Activated CD8-positive, alpha-beta memory T cell treated with anti-CD3 and anti-CD28 coated beads, Interleukin-2, amount 10 ng/mL, durations not matched to agents 7 days and 5 days (primary cell): ENCODE measurements at regions not wholly inside any gene's neighbourhood (a gene's known extent, or its start where the extent isn't known, plus 50 kb on each side); places are given as distances from the start of the nearest gene placed in this dataset.
A peak's percentile ranks its signal among the peaks of the same experiment; 100 is the strongest.

ENCODE experiments used
- ATAC-seq: fragments of 150-1000 bp; cut with Tn5 transposase; one replicate; pipeline ENCODE4 v1.10.0; 2021; ENCODE audit warnings: moderate library complexity
- CTCF ChIA-PET: fragments of 350-600 bp; sonication (Branson Sonifier 250); formaldehyde crosslinking; loops from one replicate; lab custom pipeline; 2021; ENCODE audit warnings: antibody characterized with exemption; lab: Charles Lee
- DNase-seq: peaks from one replicate; pipeline ENCODE4 v3.0.0-alpha.2; 2020
- H3K27ac Mint-ChIP-seq: one replicate; pipeline ENCODE4 v1.8.0; 2021; ENCODE audit warnings: mild to moderate bottlenecking, mixed read lengths
- H3K27me3 Mint-ChIP-seq: one replicate; pipeline ENCODE4 v1.8.0; 2021; ENCODE audit warnings: mixed read lengths
- H3K36me3 Mint-ChIP-seq: one replicate; pipeline ENCODE4 v1.8.0; 2021; ENCODE audit warnings: mild to moderate bottlenecking, mixed read lengths
- H3K4me1 Mint-ChIP-seq: one replicate; pipeline ENCODE4 v1.8.0; 2021; ENCODE audit warnings: mixed read lengths
- H3K4me3 Mint-ChIP-seq: one replicate; pipeline ENCODE4 v1.8.0; 2021; ENCODE audit warnings: mild to moderate bottlenecking, moderate library complexity, mixed read lengths
- H3K9me3 Mint-ChIP-seq: one replicate; pipeline ENCODE4 v1.8.0; 2022; ENCODE audit warnings: low read depth, mixed read lengths

- ATAC-seq (no peak), DNase-seq (no peak)
- no peak overlapping the region for H3K4me3 Mint-ChIP-seq
- no peak overlapping the region for H3K27ac Mint-ChIP-seq
- CTCF ChIA-PET: no interaction called here
- H3K36me3 Mint-ChIP-seq: no peaks in the 10 kb centered on the region
- H3K9me3 Mint-ChIP-seq: no peaks in the 10 kb centered on the region
- H3K4me1 Mint-ChIP-seq: peaks cover 27% of the 10 kb centered on the region
- H3K27me3 Mint-ChIP-seq: peaks cover 43% of the 10 kb centered on the region
Observed at GRCh38 chr19:29295285-29295684, 82.3 kb upstream of the UQCRFS1 start.

GRCh38 chr19:29297381-29297780 is 84.4 kb upstream of the UQCRFS1 start:
- Mint-ChIP-seq H3K4me1 (peaks cover 38% of the 10 kb centered on the region), H3K4me3 (no peak overlapping the region), H3K27me3 (peaks cover 51% of the 10 kb centered on the region), H3K27ac (no peak overlapping the region), H3K36me3 (no peaks in the 10 kb centered on the region), H3K9me3 (peaks cover 2% of the 10 kb centered on the region)
- DNase-seq (no peak), ATAC-seq (no peak)
- CTCF ChIA-PET: no interaction called here

GRCh38 chr19:29299416-29300380 is 86.7 kb upstream of the UQCRFS1 start:
- no peak overlapping the region for H3K27ac Mint-ChIP-seq
- H3K4me3 Mint-ChIP-seq: no peak overlapping the region
- peaks cover 64% of the 10 kb centered on the region for H3K27me3 Mint-ChIP-seq
- H3K4me1 Mint-ChIP-seq: peaks cover 35% of the 10 kb centered on the region
- ATAC-seq (no peak), DNase-seq (no peak)
- H3K9me3 Mint-ChIP-seq: peaks cover 2% of the 10 kb centered on the region
- H3K36me3 Mint-ChIP-seq: no peaks in the 10 kb centered on the region
- CTCF ChIA-PET: no interaction called here

- no peaks in the 10 kb centered on the region for H3K36me3 Mint-ChIP-seq
- H3K4me3 Mint-ChIP-seq: no peak overlapping the region
- peak overlapping the region; percentile 31 for H3K27ac Mint-ChIP-seq
- H3K27me3 Mint-ChIP-seq: peaks cover 60% of the 10 kb centered on the region
- DNase-seq (peak; percentile 78), ATAC-seq (peak; percentile 77)
- peaks cover 2% of the 10 kb centered on the region for H3K9me3 Mint-ChIP-seq
- CTCF ChIA-PET: interaction anchor here (1.4 to 1.7 kb wide), 2 partner anchors 39 to 42 kb away, joined by 3 read pairs; no protein-coding TSS in a partner anchor
- H3K4me1 Mint-ChIP-seq: peaks cover 27% of the 10 kb centered on the region
Observed at GRCh38 chr19:29302002-29302928, 89.3 kb upstream of the UQCRFS1 start.

GRCh38 chr19:29303069-29303718 is 90.2 kb upstream of the UQCRFS1 start:
- Mint-ChIP-seq H3K27me3 (peaks cover 56% of the 10 kb centered on the region), H3K4me1 (peaks cover 27% of the 10 kb centered on the region), H3K9me3 (peaks cover 2% of the 10 kb centered on the region), H3K36me3 (no peaks in the 10 kb centered on the region), H3K4me3 (peak overlapping the region; percentile 3), H3K27ac (peak overlapping the region; percentile 11)
- CTCF ChIA-PET: interaction anchor here (1.7 kb wide), 1 partner anchor 43 kb away, joined by 3 read pairs; no protein-coding TSS in a partner anchor
- DNase-seq (peak; percentile 62), ATAC-seq (peak; percentile 45)

- Mint-ChIP-seq H3K4me3 (no peak overlapping the region), H3K27ac (no peak overlapping the region), H3K4me1 (peaks cover 27% of the 10 kb centered on the region), H3K27me3 (peaks cover 61% of the 10 kb centered on the region), H3K9me3 (peaks cover 2% of the 10 kb centered on the region), H3K36me3 (no peaks in the 10 kb centered on the region)
- DNase-seq: no peak
- ATAC-seq: no peak
- CTCF ChIA-PET: interaction anchor here (1.7 kb wide), 1 partner anchor 43 kb away, joined by 3 read pairs; no protein-coding TSS in a partner anchor
Observed at GRCh38 chr19:29303719-29304090, 90.8 kb upstream of the UQCRFS1 start.

GRCh38 chr19:29305268-29305667 is 92.3 kb upstream of the UQCRFS1 start:
- no peak for ATAC-seq
- Mint-ChIP-seq H3K4me1 (peaks cover 27% of the 10 kb centered on the region), H3K36me3 (no peaks in the 10 kb centered on the region), H3K27ac (no peak overlapping the region), H3K4me3 (no peak overlapping the region), H3K27me3 (peaks cover 66% of the 10 kb centered on the region), H3K9me3 (peaks cover 2% of the 10 kb centered on the region)
- CTCF ChIA-PET: no interaction called here
- DNase-seq: no peak

GRCh38 chr19:29308977-29309590 is 96.1 kb upstream of the UQCRFS1 start:
- CTCF ChIA-PET: no interaction called here
- no peak for ATAC-seq
- no peak for DNase-seq
- Mint-ChIP-seq H3K36me3 (no peaks in the 10 kb centered on the region), H3K9me3 (no peaks in the 10 kb centered on the region), H3K27ac (no peak overlapping the region), H3K27me3 (peaks cover 62% of the 10 kb centered on the region), H3K4me3 (no peak overlapping the region), H3K4me1 (no peaks in the 10 kb centered on the region)

- CTCF ChIA-PET: no interaction called here
- no peaks in the 10 kb centered on the region for H3K9me3 Mint-ChIP-seq
- H3K4me3 Mint-ChIP-seq: no peak overlapping the region
- no peaks in the 10 kb centered on the region for H3K4me1 Mint-ChIP-seq
- no peak for ATAC-seq
- H3K27me3 Mint-ChIP-seq: peaks cover 60% of the 10 kb centered on the region
- no peak overlapping the region for H3K27ac Mint-ChIP-seq
- no peaks in the 10 kb centered on the region for H3K36me3 Mint-ChIP-seq
- DNase-seq: no peak
Observed at GRCh38 chr19:29309637-29310036, 96.7 kb upstream of the UQCRFS1 start.

GRCh38 chr19:29311191-29311790 is 98.3 kb upstream of the UQCRFS1 start:
- no peaks in the 10 kb centered on the region for H3K36me3 Mint-ChIP-seq
- CTCF ChIA-PET: no interaction called here
- ATAC-seq (no peak), DNase-seq (no peak)
- no peaks in the 10 kb centered on the region for H3K9me3 Mint-ChIP-seq
- no peak overlapping the region for H3K4me3 Mint-ChIP-seq
- no peaks in the 10 kb centered on the region for H3K4me1 Mint-ChIP-seq
- H3K27me3 Mint-ChIP-seq: peaks cover 52% of the 10 kb centered on the region
- H3K27ac Mint-ChIP-seq: no peak overlapping the region

GRCh38 chr19:29315556-29316190 is 102.7 kb upstream of the UQCRFS1 start:
- H3K36me3 Mint-ChIP-seq: no peaks in the 10 kb centered on the region
- H3K27ac Mint-ChIP-seq: no peak overlapping the region
- H3K27me3 Mint-ChIP-seq: peaks cover 38% of the 10 kb centered on the region
- no peaks in the 10 kb centered on the region for H3K9me3 Mint-ChIP-seq
- H3K4me3 Mint-ChIP-seq: no peak overlapping the region
- CTCF ChIA-PET: no interaction called here
- no peaks in the 10 kb centered on the region for H3K4me1 Mint-ChIP-seq
- no peak for DNase-seq
- no peak for ATAC-seq

GRCh38 chr19:29318581-29318980 is 105.6 kb upstream of the UQCRFS1 start:
- ATAC-seq (no peak), DNase-seq (no peak)
- H3K36me3 Mint-ChIP-seq: no peaks in the 10 kb centered on the region
- H3K4me1 Mint-ChIP-seq: no peaks in the 10 kb centered on the region
- no peaks in the 10 kb centered on the region for H3K9me3 Mint-ChIP-seq
- peaks cover 22% of the 10 kb centered on the region for H3K27me3 Mint-ChIP-seq
- H3K27ac Mint-ChIP-seq: no peak overlapping the region
- no peak overlapping the region for H3K4me3 Mint-ChIP-seq
- CTCF ChIA-PET: no interaction called here
